Ishikawa (cell line): ENCODE measurements at regions not wholly inside any gene's neighbourhood (a gene's known extent, or its start where the extent isn't known, plus 50 kb on each side); places are given as distances from the start of the nearest gene placed in this dataset.

ENCODE experiments used
- CEBPB ChIP-seq: IDR thresholded peaks from 2 replicates; pipeline ENCODE4 v1.6.1; 2012
- CREB1 ChIP-seq: IDR thresholded peaks from 2 replicates; pipeline ENCODE4 v1.6.1; 2012; ENCODE audit warnings: low read depth
- EGR1 ChIP-seq: IDR thresholded peaks from 2 replicates; pipeline ENCODE4 v1.6.1; 2012
- EP300 ChIP-seq: IDR thresholded peaks from 2 replicates; pipeline ENCODE4 v1.6.1; 2012; ENCODE audit warnings: borderline replicate concordance
- FOXM1 ChIP-seq: IDR thresholded peaks from 2 replicates; pipeline ENCODE4 v1.6.1; 2012; ENCODE audit warnings: low read depth, borderline replicate concordance
- NFIC ChIP-seq: IDR thresholded peaks from 2 replicates; pipeline ENCODE4 v1.6.1; 2012
- RAD21 ChIP-seq: IDR thresholded peaks from 2 replicates; pipeline ENCODE4 v1.6.1; 2012; ENCODE audit warnings: low read depth
- TAF1 ChIP-seq: IDR thresholded peaks from 2 replicates; pipeline ENCODE4 v1.6.1; 2012; ENCODE audit warnings: low read depth, mild to moderate bottlenecking
- TEAD4 ChIP-seq: IDR thresholded peaks from 2 replicates; pipeline ENCODE4 v1.6.1; 2012
- YY1 ChIP-seq: IDR thresholded peaks from 2 replicates; pipeline ENCODE4 v1.6.1; 2012; ENCODE audit warnings: low read depth
- ZBTB7A ChIP-seq: IDR thresholded peaks from 2 replicates; pipeline ENCODE4 v1.6.1; 2012; ENCODE audit warnings: low read depth
- TF ChIP-seq, protein P1 (sequence below): IDR thresholded peaks from 2 replicates; pipeline ENCODE4 v1.6.1; 2012; ENCODE audit warnings: low read depth, mild to moderate bottlenecking
- TF ChIP-seq, protein P2 (sequence below): IDR thresholded peaks from 2 replicates; pipeline ENCODE4 v1.6.1; 2012
- TF ChIP-seq, protein P3 (sequence below): IDR thresholded peaks from 2 replicates; pipeline ENCODE4 v1.6.1; 2012

DNA sequence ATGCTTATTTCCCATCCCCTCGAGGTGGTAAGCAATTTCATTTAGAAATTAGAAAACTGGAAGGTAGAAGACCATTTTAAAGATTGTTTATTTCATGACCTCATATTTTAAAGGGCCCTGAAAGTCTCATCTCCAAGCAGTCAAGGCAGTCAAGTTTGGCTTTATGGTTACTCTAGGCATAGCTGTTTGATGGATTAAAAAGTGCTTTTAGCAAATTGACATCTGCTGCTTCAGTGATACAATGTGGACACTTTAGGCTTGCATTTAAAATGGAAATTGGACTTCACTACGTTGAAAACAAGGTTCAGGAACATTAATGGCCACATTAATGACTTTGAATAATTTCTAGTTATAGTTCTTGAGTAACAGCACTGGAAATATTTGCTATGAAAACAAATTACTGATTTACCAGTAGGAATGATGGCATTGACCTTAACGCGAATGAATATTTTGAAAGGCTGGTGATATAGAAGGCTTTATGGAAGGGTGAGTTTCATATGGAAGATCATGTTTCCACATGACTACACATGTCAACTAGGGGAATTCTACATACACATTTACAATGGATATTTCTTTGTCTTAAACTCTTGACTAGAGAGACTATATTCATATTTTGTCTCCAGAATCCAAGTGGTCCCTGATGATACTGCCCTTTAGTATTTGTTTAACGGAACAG, 873.5 kb downstream of the JRKL start:
- TF ChIP-seq CREB1 (no peak), FOXM1 (no peak), EP300 (no peak), YY1 (no peak), CEBPB (no peak), TAF1 (no peak), ZBTB7A (no peak), RAD21 (no peak), NFIC (no peak), EGR1 (no peak), TEAD4 (no peak)
- TF ChIP-seq, protein P1, sequence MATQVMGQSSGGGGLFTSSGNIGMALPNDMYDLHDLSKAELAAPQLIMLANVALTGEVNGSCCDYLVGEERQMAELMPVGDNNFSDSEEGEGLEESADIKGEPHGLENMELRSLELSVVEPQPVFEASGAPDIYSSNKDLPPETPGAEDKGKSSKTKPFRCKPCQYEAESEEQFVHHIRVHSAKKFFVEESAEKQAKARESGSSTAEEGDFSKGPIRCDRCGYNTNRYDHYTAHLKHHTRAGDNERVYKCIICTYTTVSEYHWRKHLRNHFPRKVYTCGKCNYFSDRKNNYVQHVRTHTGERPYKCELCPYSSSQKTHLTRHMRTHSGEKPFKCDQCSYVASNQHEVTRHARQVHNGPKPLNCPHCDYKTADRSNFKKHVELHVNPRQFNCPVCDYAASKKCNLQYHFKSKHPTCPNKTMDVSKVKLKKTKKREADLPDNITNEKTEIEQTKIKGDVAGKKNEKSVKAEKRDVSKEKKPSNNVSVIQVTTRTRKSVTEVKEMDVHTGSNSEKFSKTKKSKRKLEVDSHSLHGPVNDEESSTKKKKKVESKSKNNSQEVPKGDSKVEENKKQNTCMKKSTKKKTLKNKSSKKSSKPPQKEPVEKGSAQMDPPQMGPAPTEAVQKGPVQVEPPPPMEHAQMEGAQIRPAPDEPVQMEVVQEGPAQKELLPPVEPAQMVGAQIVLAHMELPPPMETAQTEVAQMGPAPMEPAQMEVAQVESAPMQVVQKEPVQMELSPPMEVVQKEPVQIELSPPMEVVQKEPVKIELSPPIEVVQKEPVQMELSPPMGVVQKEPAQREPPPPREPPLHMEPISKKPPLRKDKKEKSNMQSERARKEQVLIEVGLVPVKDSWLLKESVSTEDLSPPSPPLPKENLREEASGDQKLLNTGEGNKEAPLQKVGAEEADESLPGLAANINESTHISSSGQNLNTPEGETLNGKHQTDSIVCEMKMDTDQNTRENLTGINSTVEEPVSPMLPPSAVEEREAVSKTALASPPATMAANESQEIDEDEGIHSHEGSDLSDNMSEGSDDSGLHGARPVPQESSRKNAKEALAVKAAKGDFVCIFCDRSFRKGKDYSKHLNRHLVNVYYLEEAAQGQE, result no peak
- TF ChIP-seq, protein P2, sequence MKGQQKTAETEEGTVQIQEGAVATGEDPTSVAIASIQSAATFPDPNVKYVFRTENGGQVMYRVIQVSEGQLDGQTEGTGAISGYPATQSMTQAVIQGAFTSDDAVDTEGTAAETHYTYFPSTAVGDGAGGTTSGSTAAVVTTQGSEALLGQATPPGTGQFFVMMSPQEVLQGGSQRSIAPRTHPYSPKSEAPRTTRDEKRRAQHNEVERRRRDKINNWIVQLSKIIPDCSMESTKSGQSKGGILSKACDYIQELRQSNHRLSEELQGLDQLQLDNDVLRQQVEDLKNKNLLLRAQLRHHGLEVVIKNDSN, result no peak
- TF ChIP-seq, protein P3, sequence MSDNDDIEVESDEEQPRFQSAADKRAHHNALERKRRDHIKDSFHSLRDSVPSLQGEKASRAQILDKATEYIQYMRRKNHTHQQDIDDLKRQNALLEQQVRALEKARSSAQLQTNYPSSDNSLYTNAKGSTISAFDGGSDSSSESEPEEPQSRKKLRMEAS, result no peak
